IPS-NIHi11 (cell line): ENCODE measurements at regions not wholly inside any gene's neighbourhood (a gene's known extent, or its start where the extent isn't known, plus 50 kb on each side); places are given as distances from the start of the nearest gene placed in this dataset.
A peak's percentile ranks its signal among the peaks of the same experiment; 100 is the strongest.

Experiments
- DNase-seq: peaks from one replicate; pipeline ENCODE4 v3.0.0; 2012; ENCODE audit warnings: mixed read lengths, low spot score

- DNase-seq = no peak
These were observed 414.8 kb upstream of the C2CD4B start for GRCh38 chr15:62579842-62580241.

- DNase-seq = no peak
These were observed 417.5 kb upstream of the C2CD4B start for GRCh38 chr15:62582580-62582979.

- peak; percentile 37 for DNase-seq
These were observed 419.5 kb upstream of the C2CD4B start for GRCh38 chr15:62584301-62585235.

GRCh38 chr15:62588938-62589670 lies 424.0 kb upstream of the C2CD4B start:
- DNase-seq = no peak

GRCh38 chr15:62591842-62592838 lies 427.1 kb upstream of the C2CD4B start:
- no peak for DNase-seq

GRCh38 chr15:62592920-62593319 lies 427.8 kb upstream of the C2CD4B start:
- DNase-seq = no peak

- DNase-seq = no peak
These were observed 428.8 kb upstream of the C2CD4B start for GRCh38 chr15:62593681-62594399.

- DNase-seq = no peak
These were observed 433.1 kb upstream of the C2CD4B start for GRCh38 chr15:62598217-62598616.

GRCh38 chr15:62599791-62600777 lies 435.0 kb upstream of the C2CD4B start:
- DNase-seq = no peak

- DNase-seq = no peak
These were observed 436.9 kb upstream of the C2CD4B start for GRCh38 chr15:62601777-62602545.

GRCh38 chr15:62603742-62604141 lies 438.7 kb upstream of the C2CD4B start:
- DNase-seq = no peak

- no peak for DNase-seq
These were observed 437.3 kb upstream of the TPM1 start for GRCh38 chr15:62605282-62605681.

GRCh38 chr15:62606376-62607113 lies 436.0 kb upstream of the TPM1 start:
- DNase-seq = no peak

- DNase-seq = no peak
These were observed 435.5 kb upstream of the TPM1 start for GRCh38 chr15:62607114-62607462.

GRCh38 chr15:62607643-62608042 lies 434.9 kb upstream of the TPM1 start:
- DNase-seq = no peak

- DNase-seq = no peak
These were observed 434.2 kb upstream of the TPM1 start for GRCh38 chr15:62608369-62608768.

- no peak for DNase-seq
These were observed 432.2 kb upstream of the TPM1 start for GRCh38 chr15:62610265-62610869.

GRCh38 chr15:62611002-62611401 lies 431.5 kb upstream of the TPM1 start:
- no peak for DNase-seq
